ES-I3 (cell line): ENCODE measurements at regions not wholly inside any gene's neighbourhood (a gene's known extent, or its start where the extent isn't known, plus 50 kb on each side); places are given as distances from the start of the nearest gene placed in this dataset.

Experiments
- H3K36me3 ChIP-seq: 2 replicates; pipeline ENCODE4 v1.6.1; 2013; ENCODE audit warnings: mild to moderate bottlenecking, low read length, control low read depth, moderate library complexity; ENCODE audit not compliant: insufficient read depth
- H3K4me1 ChIP-seq: 2 replicates; pipeline ENCODE4 v1.6.1; 2013; ENCODE audit warnings: mild to moderate bottlenecking, control low read depth, low read length; ENCODE audit not compliant: insufficient read depth
- H3K9ac ChIP-seq: 2 replicates; pipeline ENCODE4 v1.6.1; 2013; ENCODE audit warnings: low read depth, mild to moderate bottlenecking, low read length, moderate library complexity
- H3K9me3 ChIP-seq: 2 replicates; pipeline ENCODE4 v1.6.1; 2013; ENCODE audit warnings: mild to moderate bottlenecking, low read length, moderate library complexity; ENCODE audit not compliant: control insufficient read depth, insufficient read depth

GRCh38 chr21:14858311-14858710, 206.5 kb downstream of the NRIP1 start:
- Histone ChIP-seq H3K36me3 (no peaks in the 10 kb centered on the region), H3K4me1 (no peaks in the 10 kb centered on the region), H3K9me3 (peaks cover 2% of the 10 kb centered on the region; the same call in 1 of the 2 replicates), H3K9ac (no peak overlapping the region)

- no peaks in the 10 kb centered on the region for H3K4me1 ChIP-seq
- no peaks in the 10 kb centered on the region for H3K36me3 ChIP-seq
- H3K9ac ChIP-seq, result no peak overlapping the region
- peaks cover 3% of the 10 kb centered on the region; the same call in 1 of the 2 replicates for H3K9me3 ChIP-seq
These were observed 207.3 kb downstream of the NRIP1 start for GRCh38 chr21:14857529-14857928.

DNA sequence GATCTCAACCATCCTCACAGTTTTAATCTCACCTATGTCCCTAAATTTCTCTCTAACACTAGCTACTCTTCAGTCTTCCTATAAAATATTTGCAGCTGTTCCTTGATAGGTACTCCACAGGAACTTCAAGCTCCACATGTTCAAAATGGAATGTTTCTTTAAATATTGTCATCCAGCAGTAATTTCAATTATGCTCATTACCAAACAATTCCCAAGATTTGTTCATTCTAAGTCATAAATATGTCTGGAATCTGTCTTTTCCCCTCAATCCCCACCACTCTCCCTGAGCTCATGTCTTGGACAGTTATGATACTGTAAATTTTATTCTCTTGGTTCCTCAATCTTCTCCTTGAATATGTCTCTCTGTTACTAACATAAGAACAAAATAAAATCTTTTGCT, 214.4 kb downstream of the NRIP1 start:
- Histone ChIP-seq H3K9ac (no peak overlapping the region), H3K36me3 (no peaks in the 10 kb centered on the region), H3K9me3 (peaks cover 8% of the 10 kb centered on the region), H3K4me1 (no peaks in the 10 kb centered on the region)

DNA sequence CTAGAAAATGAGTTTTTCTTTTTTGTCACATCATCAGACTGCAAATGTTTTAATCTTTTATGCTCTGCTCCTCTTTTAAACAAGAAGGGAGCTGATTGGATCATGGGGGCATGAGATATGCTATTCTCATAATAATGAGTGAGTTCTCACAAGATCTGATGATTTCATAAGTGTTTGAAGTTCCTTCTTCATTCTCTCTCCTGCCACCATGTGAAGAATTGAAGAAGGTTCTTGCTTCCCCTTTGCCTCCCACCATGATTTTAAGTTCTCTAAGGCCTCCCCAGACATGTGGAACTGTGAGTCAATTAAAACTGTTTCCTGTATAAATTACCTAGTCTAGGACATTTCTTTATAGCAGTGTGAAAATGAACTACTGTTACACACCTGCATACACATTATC, 218.2 kb downstream of the NRIP1 start:
- Histone ChIP-seq H3K9ac (no peak overlapping the region), H3K9me3 (peaks cover 6% of the 10 kb centered on the region), H3K4me1 (no peaks in the 10 kb centered on the region), H3K36me3 (no peaks in the 10 kb centered on the region)

DNA sequence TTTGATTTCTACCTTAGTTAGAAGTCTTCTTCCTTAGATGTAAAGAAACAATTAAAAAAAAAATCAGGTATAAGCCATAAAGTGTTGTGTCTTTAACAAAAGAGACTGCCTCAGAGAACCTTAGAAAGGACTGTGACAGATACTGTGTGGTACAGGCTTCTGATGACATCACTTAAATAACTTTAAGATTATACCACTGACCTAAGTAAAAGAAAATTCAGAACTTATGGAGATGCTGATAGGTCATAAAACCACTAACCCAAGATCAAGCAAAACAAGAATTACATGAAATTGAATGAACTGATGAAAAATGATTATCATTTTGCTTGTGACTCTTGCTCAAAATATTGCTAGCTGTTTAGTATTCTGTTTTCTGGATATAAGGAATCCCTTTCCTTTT, 220.8 kb downstream of the NRIP1 start:
- Histone ChIP-seq H3K9me3 (peaks cover 6% of the 10 kb centered on the region), H3K9ac (no peak overlapping the region), H3K36me3 (no peaks in the 10 kb centered on the region), H3K4me1 (no peaks in the 10 kb centered on the region; the same call in 1 of the 2 replicates)

- no peak overlapping the region for H3K9ac ChIP-seq
- peaks cover 6% of the 10 kb centered on the region for H3K9me3 ChIP-seq
- no peaks in the 10 kb centered on the region; the same call in 1 of the 2 replicates for H3K4me1 ChIP-seq
- H3K36me3 ChIP-seq, result no peaks in the 10 kb centered on the region
These were observed 222.2 kb downstream of the NRIP1 start for GRCh38 chr21:14842601-14843000.

GRCh38 chr21:14841511-14842472, 223.0 kb downstream of the NRIP1 start:
- no peaks in the 10 kb centered on the region; the same call in 1 of the 2 replicates for H3K4me1 ChIP-seq
- H3K9me3 ChIP-seq, result peaks cover 6% of the 10 kb centered on the region; the same call in 1 of the 2 replicates
- H3K36me3 ChIP-seq, result no peaks in the 10 kb centered on the region
- H3K9ac ChIP-seq, result no peak overlapping the region

GRCh38 chr21:14838400-14838799, 226.4 kb downstream of the NRIP1 start:
- Histone ChIP-seq H3K4me1 (no peaks in the 10 kb centered on the region; the same call in 1 of the 2 replicates), H3K9ac (no peak overlapping the region), H3K36me3 (no peaks in the 10 kb centered on the region)

GRCh38 chr21:14836950-14837349, 227.8 kb downstream of the NRIP1 start:
- Histone ChIP-seq H3K4me1 (no peaks in the 10 kb centered on the region; the same call in 1 of the 2 replicates), H3K36me3 (no peaks in the 10 kb centered on the region), H3K9ac (no peak overlapping the region), H3K9me3 (no peaks in the 10 kb centered on the region)

More at GRCh38 chr21:14838400-14838799, 226.4 kb downstream of the NRIP1 start:
- H3K9me3 ChIP-seq, result no peaks in the 10 kb centered on the region

- Histone ChIP-seq H3K9me3 (no peaks in the 10 kb centered on the region), H3K4me1 (no peaks in the 10 kb centered on the region), H3K36me3 (no peaks in the 10 kb centered on the region), H3K9ac (no peak overlapping the region)
These were observed 231.0 kb downstream of the NRIP1 start for GRCh38 chr21:14833666-14834351.

DNA sequence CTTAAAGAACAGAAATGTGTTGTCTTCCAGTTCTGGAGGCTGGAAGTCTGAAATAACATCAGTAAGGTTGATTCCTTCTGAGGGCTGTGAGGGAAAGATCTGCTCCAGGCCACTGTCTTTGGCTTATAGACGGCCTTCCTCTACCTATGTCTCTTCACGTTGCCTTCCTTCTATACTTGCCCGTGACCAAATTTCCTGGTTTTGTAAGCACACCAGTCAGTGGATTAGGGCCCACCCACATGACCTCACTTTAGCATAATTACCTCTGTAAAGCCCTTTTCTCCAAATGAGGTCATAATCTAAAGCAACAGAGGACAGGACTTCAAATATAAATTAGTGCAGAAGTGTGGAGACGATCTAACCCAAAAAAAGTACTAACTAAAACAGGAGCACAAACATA, 231.6 kb downstream of the NRIP1 start:
- Histone ChIP-seq H3K4me1 (no peaks in the 10 kb centered on the region), H3K9me3 (no peaks in the 10 kb centered on the region), H3K36me3 (no peaks in the 10 kb centered on the region), H3K9ac (no peak overlapping the region)

DNA sequence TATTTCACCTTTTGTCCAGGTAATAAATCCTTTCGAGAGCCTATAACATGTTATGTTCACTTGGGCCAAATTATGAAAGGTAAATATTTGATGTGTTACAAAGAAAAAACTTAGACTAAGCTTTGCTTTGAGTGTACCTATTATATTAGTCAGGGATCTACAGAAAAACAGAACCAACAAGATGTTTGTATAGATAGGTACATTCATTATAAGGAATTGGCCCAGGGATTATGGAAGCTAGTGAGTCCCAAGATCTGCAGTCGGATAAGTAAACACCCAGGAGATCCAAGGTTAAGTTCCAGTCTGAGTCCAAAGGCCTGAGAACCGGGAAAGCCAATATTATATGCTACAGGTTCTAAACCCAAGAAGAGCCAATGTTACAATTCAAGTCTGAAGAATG, 234.5 kb downstream of the NRIP1 start:
- no peaks in the 10 kb centered on the region for H3K4me1 ChIP-seq
- H3K9ac ChIP-seq, result no peak overlapping the region
- H3K36me3 ChIP-seq, result no peaks in the 10 kb centered on the region
- H3K9me3 ChIP-seq, result no peaks in the 10 kb centered on the region

DNA sequence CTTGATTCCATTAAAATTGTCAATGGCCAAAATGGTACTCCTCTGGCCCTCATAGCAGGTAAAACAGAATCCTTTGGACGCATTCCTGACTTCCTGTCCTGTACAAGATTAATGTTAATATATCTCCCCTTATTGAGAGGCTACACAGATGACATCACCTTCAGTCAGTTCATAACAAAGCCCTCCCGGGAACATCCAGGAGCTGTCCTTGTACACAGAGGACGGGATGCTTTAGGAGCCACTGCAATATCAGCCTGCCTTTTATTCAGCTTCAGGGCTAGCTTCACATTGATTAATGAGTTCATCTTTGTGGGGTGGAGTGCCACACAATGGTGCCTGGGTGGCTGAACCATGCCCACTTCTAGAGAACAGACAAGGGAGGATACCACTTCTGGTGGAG, 235.1 kb downstream of the NRIP1 start:
- Histone ChIP-seq H3K9ac (no peak overlapping the region), H3K4me1 (no peaks in the 10 kb centered on the region), H3K36me3 (no peaks in the 10 kb centered on the region), H3K9me3 (no peaks in the 10 kb centered on the region)

- Histone ChIP-seq H3K36me3 (no peaks in the 10 kb centered on the region), H3K9ac (no peak overlapping the region), H3K4me1 (no peaks in the 10 kb centered on the region), H3K9me3 (no peaks in the 10 kb centered on the region)
These were observed 237.3 kb downstream of the NRIP1 start for GRCh38 chr21:14827468-14827867.

DNA sequence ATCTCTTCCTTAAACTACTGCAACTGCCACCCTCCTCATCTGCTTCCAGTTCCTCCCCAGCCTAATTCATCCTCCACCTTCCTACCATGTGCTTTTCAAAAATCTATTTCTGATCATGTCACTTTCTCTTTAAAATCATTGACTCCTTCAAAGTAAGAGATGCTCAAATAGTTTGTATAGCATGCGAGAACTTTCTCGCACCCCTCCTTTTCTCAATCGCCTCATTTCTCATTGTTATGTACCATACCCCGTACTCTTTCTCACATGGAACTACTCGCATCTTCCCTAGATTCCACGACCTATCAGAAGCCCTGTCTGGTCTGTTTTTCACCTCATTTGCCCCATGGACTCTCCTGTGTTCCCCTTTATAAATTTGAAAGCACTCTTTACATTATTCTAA, 238.2 kb downstream of the NRIP1 start:
- Histone ChIP-seq H3K4me1 (no peaks in the 10 kb centered on the region), H3K9ac (no peak overlapping the region), H3K9me3 (no peaks in the 10 kb centered on the region), H3K36me3 (no peaks in the 10 kb centered on the region)
